SJCRH30 (cell line): ENCODE measurements at regions not wholly inside any gene's neighbourhood (a gene's known extent, or its start where the extent isn't known, plus 50 kb on each side); places are given as distances from the start of the nearest gene placed in this dataset.
A peak's percentile ranks its signal among the peaks of the same experiment; 100 is the strongest.

Experiments used
- DNase-seq, 2 experiments: peaks; one replicate each; pipeline ENCODE4 v3.0.0-alpha.2; 2015 to 2020
- H3K27ac ChIP-seq: fragments of 250-450 bp; sonication (Bioruptor Pico); 2 replicates; pipeline ENCODE4 v1.5.1; 2020; ENCODE audit warnings: mild to moderate bottlenecking, moderate library complexity
- H3K27me3 ChIP-seq: fragments of 250-450 bp; sonication (Bioruptor Pico); 2 replicates; pipeline ENCODE4 v1.5.1; 2020; ENCODE audit warnings: mild to moderate bottlenecking, moderate library complexity
- H3K36me3 ChIP-seq: fragments of 250-450 bp; sonication (Bioruptor Pico); 2 replicates; pipeline ENCODE4 v1.5.1; 2020; ENCODE audit warnings: mild to moderate bottlenecking, moderate library complexity
- H3K4me1 ChIP-seq: fragments of 250-450 bp; sonication (Bioruptor Pico); 2 replicates; pipeline ENCODE4 v1.5.1; 2020; ENCODE audit warnings: mild to moderate bottlenecking, moderate library complexity
- H3K4me3 ChIP-seq: fragments of 250-450 bp; sonication (Bioruptor Pico); 2 replicates; pipeline ENCODE4 v1.5.1; 2020; ENCODE audit warnings: mild to moderate bottlenecking, moderate library complexity
- H3K9me3 ChIP-seq: fragments of 250-450 bp; sonication (Bioruptor Pico); replicated peaks from 2 replicates; pipeline ENCODE4 v1.5.1; 2020; ENCODE audit warnings: mild to moderate bottlenecking, moderate library complexity

GRCh38 chr6:62615366-62616015 lies 329.5 kb upstream of the KHDRBS2 start:
- Histone ChIP-seq H3K9me3 (no peaks in the 10 kb centered on the region), H3K36me3 (no peaks in the 10 kb centered on the region), H3K27ac (no peak overlapping the region), H3K4me3 (no peak overlapping the region), H3K4me1 (no peaks in the 10 kb centered on the region), H3K27me3 (no peaks in the 10 kb centered on the region)
- DNase-seq: no peak

DNA sequence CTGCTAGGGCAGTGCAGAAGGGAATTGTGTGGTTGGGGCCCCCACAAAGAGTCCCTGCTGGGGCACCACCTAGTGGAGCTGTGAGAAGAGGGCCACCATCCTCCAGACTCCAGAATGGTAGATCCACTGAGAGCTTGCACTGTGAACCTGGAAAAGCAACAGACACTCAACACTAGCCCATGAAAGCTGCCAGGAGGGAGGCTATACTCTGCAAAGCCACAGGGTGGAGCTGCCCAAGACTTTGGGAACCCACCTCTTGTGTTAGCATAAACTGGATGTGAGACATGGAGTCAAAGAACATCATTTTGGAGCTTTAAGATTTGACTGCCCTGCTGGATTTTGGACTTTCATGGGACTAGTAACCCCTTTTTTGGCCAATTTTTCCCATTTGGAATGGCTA lies 328.4 kb upstream of the KHDRBS2 start:
- no peak overlapping the region for H3K4me3 ChIP-seq
- H3K36me3 ChIP-seq: no peaks in the 10 kb centered on the region
- no peaks in the 10 kb centered on the region for H3K4me1 ChIP-seq
- H3K9me3 ChIP-seq: no peaks in the 10 kb centered on the region
- H3K27ac ChIP-seq: no peak overlapping the region
- DNase-seq: peak in 1 of 2 experiments; percentile 2
- no peaks in the 10 kb centered on the region for H3K27me3 ChIP-seq

GRCh38 chr6:62613928-62614327 lies 327.9 kb upstream of the KHDRBS2 start:
- no peaks in the 10 kb centered on the region for H3K27me3 ChIP-seq
- no peak for DNase-seq
- no peak overlapping the region for H3K4me3 ChIP-seq
- no peaks in the 10 kb centered on the region for H3K4me1 ChIP-seq
- H3K9me3 ChIP-seq: no peaks in the 10 kb centered on the region
- no peaks in the 10 kb centered on the region for H3K36me3 ChIP-seq
- no peak overlapping the region for H3K27ac ChIP-seq

- H3K4me3 ChIP-seq: no peak overlapping the region
- H3K27me3 ChIP-seq: no peaks in the 10 kb centered on the region
- no peaks in the 10 kb centered on the region for H3K9me3 ChIP-seq
- H3K4me1 ChIP-seq: no peaks in the 10 kb centered on the region
- H3K27ac ChIP-seq: no peak overlapping the region
- H3K36me3 ChIP-seq: no peaks in the 10 kb centered on the region
- DNase-seq: no peak
These were observed 326.4 kb upstream of the KHDRBS2 start for GRCh38 chr6:62612471-62612870.

DNA sequence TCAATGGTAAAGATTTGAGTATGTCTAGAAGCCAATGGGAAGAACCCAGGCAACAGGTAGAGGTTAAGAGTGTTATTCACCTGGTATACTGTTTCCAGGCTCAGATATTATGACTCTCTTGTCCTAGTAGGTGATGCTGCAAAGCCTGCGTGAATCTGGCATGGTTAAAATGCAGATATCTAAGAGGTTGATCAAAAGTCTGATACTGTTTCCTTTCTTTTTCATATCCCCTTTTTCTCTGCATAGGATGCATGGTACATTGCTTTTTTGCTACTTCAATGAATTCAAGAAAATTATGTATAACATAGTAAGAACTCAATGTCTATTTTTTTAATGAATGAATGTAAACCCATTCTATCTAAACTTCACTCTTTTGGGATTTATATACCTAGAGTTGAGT lies 284.3 kb upstream of the KHDRBS2 start:
- no peak for DNase-seq
- H3K9me3 ChIP-seq: no peaks in the 10 kb centered on the region
- H3K27ac ChIP-seq: no peak overlapping the region
- no peaks in the 10 kb centered on the region for H3K36me3 ChIP-seq
- no peaks in the 10 kb centered on the region for H3K4me1 ChIP-seq
- H3K4me3 ChIP-seq: no peak overlapping the region
- no peaks in the 10 kb centered on the region; the same call in 1 of the 2 replicates for H3K27me3 ChIP-seq

DNA sequence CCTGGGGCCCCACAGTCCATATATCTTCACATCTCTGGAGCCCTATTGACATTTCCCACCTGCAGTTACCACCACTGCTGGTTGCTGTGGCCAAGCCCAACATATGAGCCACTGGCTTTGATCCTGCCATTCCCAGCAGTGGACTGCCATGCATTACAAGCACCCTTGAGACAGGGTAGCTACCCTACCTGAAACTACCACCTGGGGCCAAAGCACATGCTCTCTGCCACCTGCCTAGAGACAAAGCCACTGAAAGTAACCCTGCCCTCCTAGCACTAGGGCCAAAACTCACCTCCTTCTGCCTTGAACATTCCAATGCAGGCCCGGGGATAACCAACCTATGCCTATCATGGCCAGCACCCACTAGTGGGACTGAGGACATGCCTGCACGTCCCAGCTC lies 255.5 kb upstream of the KHDRBS2 start:
- Histone ChIP-seq H3K27me3 (peaks cover 5% of the 10 kb centered on the region; the same call in 1 of the 2 replicates), H3K36me3 (no peaks in the 10 kb centered on the region), H3K4me1 (no peaks in the 10 kb centered on the region), H3K4me3 (no peak overlapping the region), H3K27ac (no peak overlapping the region), H3K9me3 (no peaks in the 10 kb centered on the region)
- DNase-seq: no peak

DNA sequence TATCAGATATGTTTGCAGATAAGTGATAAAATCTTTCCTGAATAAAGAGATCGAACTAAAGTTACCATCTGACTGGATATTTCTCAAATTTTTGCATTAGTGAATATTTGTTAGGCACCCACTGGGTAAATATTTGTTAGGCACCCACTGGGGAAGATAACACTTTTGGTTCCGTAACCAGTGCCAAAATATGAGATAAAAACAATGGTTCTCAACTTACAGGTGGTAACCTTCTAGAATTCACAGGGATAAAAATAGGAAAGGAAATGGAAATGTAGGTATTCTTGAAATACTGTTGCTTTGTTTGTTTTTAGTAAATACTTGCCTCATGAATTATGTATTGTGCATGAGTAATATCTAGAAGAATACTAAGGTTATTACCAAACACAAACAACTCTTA lies 245.0 kb upstream of the KHDRBS2 start:
- no peaks in the 10 kb centered on the region for H3K4me1 ChIP-seq
- no peaks in the 10 kb centered on the region for H3K36me3 ChIP-seq
- H3K27ac ChIP-seq: no peak overlapping the region
- DNase-seq: no peak
- H3K4me3 ChIP-seq: no peak overlapping the region
- H3K9me3 ChIP-seq: no peaks in the 10 kb centered on the region
- no peaks in the 10 kb centered on the region for H3K27me3 ChIP-seq

GRCh38 chr6:62528894-62529526 lies 243.0 kb upstream of the KHDRBS2 start:
- Histone ChIP-seq H3K27me3 (no peaks in the 10 kb centered on the region), H3K9me3 (no peaks in the 10 kb centered on the region), H3K27ac (no peak overlapping the region), H3K36me3 (no peaks in the 10 kb centered on the region), H3K4me3 (no peak overlapping the region), H3K4me1 (no peaks in the 10 kb centered on the region)
- DNase-seq: no peak

- no peaks in the 10 kb centered on the region for H3K36me3 ChIP-seq
- no peak overlapping the region for H3K4me3 ChIP-seq
- H3K4me1 ChIP-seq: no peaks in the 10 kb centered on the region
- H3K9me3 ChIP-seq: no peaks in the 10 kb centered on the region
- H3K27me3 ChIP-seq: no peaks in the 10 kb centered on the region
- DNase-seq: no peak
- no peak overlapping the region for H3K27ac ChIP-seq
These were observed 237.6 kb upstream of the KHDRBS2 start for GRCh38 chr6:62523630-62524029.

GRCh38 chr6:62519574-62519973 lies 233.5 kb upstream of the KHDRBS2 start:
- Histone ChIP-seq H3K27me3 (no peaks in the 10 kb centered on the region), H3K36me3 (no peaks in the 10 kb centered on the region), H3K4me1 (no peaks in the 10 kb centered on the region), H3K27ac (no peak overlapping the region), H3K9me3 (no peaks in the 10 kb centered on the region), H3K4me3 (no peak overlapping the region)
- DNase-seq: no peak

DNA sequence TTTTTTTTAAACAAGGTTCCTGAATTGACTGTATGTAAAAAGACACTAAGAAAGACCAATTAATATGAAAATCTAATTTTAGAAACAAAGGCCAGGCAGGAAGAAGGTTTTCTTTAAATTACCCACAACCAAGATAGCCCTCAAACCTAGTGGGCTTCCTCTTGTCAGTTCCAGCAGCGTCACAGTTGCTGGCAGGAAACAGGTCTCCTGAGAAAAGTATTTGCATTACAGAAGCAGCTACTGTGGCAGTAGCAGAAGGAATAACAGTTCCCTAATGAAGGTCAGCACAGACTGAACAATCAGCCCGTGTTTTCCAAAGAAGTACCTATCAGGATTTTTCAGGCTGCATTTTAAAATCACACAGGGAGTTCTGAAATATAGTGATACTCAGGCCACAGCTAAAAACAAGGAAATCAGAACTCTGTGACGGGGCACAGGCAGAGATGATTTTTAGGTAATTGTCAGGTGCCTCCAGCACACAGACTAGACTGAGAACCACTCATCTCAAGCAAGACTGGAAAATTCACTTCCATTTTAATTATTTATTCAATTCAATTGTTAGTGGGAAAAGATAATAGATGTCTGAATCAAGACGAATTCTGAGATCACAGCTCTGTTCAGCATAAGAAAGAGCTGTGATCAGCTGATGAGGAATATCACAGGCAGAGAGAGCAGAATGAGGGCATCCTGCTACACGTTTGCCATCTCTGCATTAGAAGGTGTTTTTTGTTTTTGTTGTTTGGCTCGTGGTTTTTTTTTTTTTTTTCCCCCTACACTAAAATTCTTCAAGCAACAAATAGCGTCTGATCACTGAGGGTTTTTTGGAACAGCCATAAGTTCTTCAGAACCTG lies 230.5 kb upstream of the KHDRBS2 start:
- H3K27me3 ChIP-seq: no peaks in the 10 kb centered on the region
- H3K36me3 ChIP-seq: no peaks in the 10 kb centered on the region
- DNase-seq: no peak
- no peaks in the 10 kb centered on the region for H3K9me3 ChIP-seq
- no peak overlapping the region for H3K4me3 ChIP-seq
- H3K4me1 ChIP-seq: no peaks in the 10 kb centered on the region
- no peak overlapping the region for H3K27ac ChIP-seq

- Histone ChIP-seq H3K36me3 (no peaks in the 10 kb centered on the region), H3K27ac (no peak overlapping the region), H3K27me3 (no peaks in the 10 kb centered on the region; the same call in 1 of the 2 replicates), H3K4me3 (no peak overlapping the region), H3K4me1 (no peaks in the 10 kb centered on the region), H3K9me3 (no peaks in the 10 kb centered on the region)
- DNase-seq: no peak
These were observed 206.3 kb upstream of the KHDRBS2 start for GRCh38 chr6:62492192-62492822.

DNA sequence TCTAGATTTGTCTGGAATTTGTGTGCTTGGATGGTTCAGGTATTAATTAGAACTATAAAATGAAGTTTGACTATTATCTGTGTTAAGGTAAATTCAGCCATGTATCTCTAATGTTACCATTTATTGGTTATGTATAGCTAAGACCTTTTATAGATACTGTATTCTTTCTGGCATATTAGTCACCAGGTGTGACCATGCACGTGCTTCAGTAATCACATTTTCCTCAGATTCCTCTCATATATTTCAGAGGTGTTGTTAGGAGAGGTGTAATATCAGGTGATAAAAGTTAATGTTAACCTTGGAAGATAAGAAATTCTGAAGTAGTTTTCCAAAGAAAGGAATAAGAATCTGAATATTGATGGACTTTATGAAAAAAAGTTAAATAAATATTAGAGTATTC lies 194.5 kb upstream of the KHDRBS2 start:
- H3K4me1 ChIP-seq: no peaks in the 10 kb centered on the region
- H3K27me3 ChIP-seq: no peaks in the 10 kb centered on the region
- no peaks in the 10 kb centered on the region for H3K36me3 ChIP-seq
- H3K9me3 ChIP-seq: no peaks in the 10 kb centered on the region
- DNase-seq: no peak
- H3K4me3 ChIP-seq: no peak overlapping the region
- no peak overlapping the region for H3K27ac ChIP-seq

GRCh38 chr6:62479697-62480220 lies 193.7 kb upstream of the KHDRBS2 start:
- DNase-seq: no peak
- Histone ChIP-seq H3K36me3 (no peaks in the 10 kb centered on the region), H3K4me1 (no peaks in the 10 kb centered on the region), H3K4me3 (no peak overlapping the region), H3K27ac (no peak overlapping the region), H3K9me3 (no peaks in the 10 kb centered on the region), H3K27me3 (no peaks in the 10 kb centered on the region)

DNA sequence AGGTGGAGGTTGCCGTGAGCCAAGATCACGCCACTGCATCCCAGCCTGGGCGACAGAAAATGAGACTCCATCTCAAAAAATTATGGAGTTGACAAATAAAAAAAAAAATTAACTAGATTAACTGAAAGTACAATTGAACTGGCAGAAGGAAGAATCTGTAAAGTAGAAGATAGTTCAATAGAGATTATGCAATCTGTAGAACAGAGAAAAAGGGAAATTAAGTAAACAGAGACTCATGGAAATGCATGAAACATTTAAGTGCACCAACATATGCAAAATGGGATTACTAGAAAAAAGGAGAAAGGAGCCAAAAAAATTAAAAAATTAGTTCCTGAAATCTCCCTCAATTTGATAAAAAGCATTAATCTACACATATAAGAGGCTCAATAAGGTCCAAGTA lies 188.8 kb upstream of the KHDRBS2 start:
- no peak overlapping the region for H3K4me3 ChIP-seq
- H3K4me1 ChIP-seq: no peaks in the 10 kb centered on the region
- DNase-seq: no peak
- no peaks in the 10 kb centered on the region for H3K9me3 ChIP-seq
- H3K27ac ChIP-seq: no peak overlapping the region
- no peaks in the 10 kb centered on the region for H3K36me3 ChIP-seq
- H3K27me3 ChIP-seq: no peaks in the 10 kb centered on the region
